PFSK-1 (cell line): ENCODE measurements at regions not wholly inside any gene's neighbourhood (a gene's known extent, or its start where the extent isn't known, plus 50 kb on each side); places are given as distances from the start of the nearest gene placed in this dataset.

Experiments used
- FOXP2 ChIP-seq: optimal IDR thresholded peaks from 2 replicates; pipeline ENCODE3; 2011; ENCODE audit warnings: borderline replicate concordance, control low read depth, inconsistent platforms; ENCODE audit not compliant: insufficient read depth; ENCODE audit errors: extremely low read length, extremely low read depth
- POLR2AphosphoS5 ChIP-seq: IDR thresholded peaks from 2 replicates; pipeline ENCODE4 v1.6.1; 2012; ENCODE audit warnings: low read depth, mild to moderate bottlenecking, control low read depth, low read length, moderate library complexity
- REST ChIP-seq, 2 experiments: IDR thresholded peaks; 2 replicates each; pipeline versions ENCODE4 v1.6.1 to v1.8.0; 2011 to 2012; ENCODE audit warnings: low read depth in 2 of 2, low read length in 2 of 2, control low read depth in 1 of 2, inconsistent platforms in 1 of 2, mild to moderate bottlenecking in 1 of 2, moderate library complexity in 1 of 2; ENCODE audit not compliant: insufficient read depth in 1 of 2
- SIN3A ChIP-seq: IDR thresholded peaks from 2 replicates; pipeline ENCODE4 v1.6.1; 2012; ENCODE audit warnings: mild to moderate bottlenecking, low read length, moderate library complexity, borderline replicate concordance; ENCODE audit not compliant: insufficient read depth
- TAF1 ChIP-seq: IDR thresholded peaks from 2 replicates; pipeline ENCODE4 v1.6.1; 2012; ENCODE audit warnings: low read length, control low read depth, borderline replicate concordance; ENCODE audit not compliant: insufficient read depth

DNA sequence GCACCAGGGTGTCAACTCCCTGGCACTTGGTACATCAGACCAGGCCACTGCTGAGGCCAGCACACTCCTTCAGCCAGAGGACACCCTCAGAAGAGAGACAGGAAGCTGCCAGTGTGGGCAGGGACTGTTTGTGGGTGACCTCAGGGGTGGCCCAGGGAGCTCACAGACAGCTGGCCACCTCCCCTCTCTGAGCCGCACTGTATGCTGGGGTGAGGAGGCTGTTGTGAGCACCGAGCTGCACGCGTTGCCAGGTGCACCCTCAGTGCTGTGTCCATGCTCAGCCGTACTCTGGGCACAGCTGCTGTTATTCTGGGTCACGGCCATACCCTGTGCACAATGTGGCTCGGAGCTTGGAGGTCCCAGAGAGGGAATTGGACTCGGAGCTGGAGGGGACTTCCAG lies 61.5 kb upstream of the NANOS1 start:
- TF ChIP-seq POLR2AphosphoS5: no peak
- no peak for TF ChIP-seq REST (IDR thresholded peaks at IDR 0.05; ENCODE audit: insufficient read depth in 1 of 2, low read depth in 2 of 2, low read length in 2 of 2)
- no peak for TF ChIP-seq SIN3A
- TF ChIP-seq TAF1: no peak
- no peak for TF ChIP-seq FOXP2
